Urinary bladder (tissue), 3 donors: ENCODE measurements at regions not wholly inside any gene's neighbourhood (a gene's known extent, or its start where the extent isn't known, plus 50 kb on each side); places are given as distances from the start of the nearest gene placed in this dataset.

Source experiments
- DNase-seq: peaks from one replicate; pipeline ENCODE4 v3.0.0-alpha.2; 2015; ENCODE audit errors: extremely low spot score
- H3K27ac ChIP-seq: one replicate; pipeline ENCODE4 v1.5.1; 2013; ENCODE audit warnings: low read depth, mild to moderate bottlenecking, moderate library complexity
- H3K36me3 ChIP-seq: one replicate; pipeline ENCODE4 v1.6.1; 2013; ENCODE audit warnings: mild to moderate bottlenecking, moderate library complexity; ENCODE audit not compliant: insufficient read depth
- H3K4me1 ChIP-seq: one replicate; pipeline ENCODE4 v1.6.1; 2013; ENCODE audit warnings: mild to moderate bottlenecking, moderate library complexity; ENCODE audit not compliant: insufficient read depth
- H3K4me3 ChIP-seq: one replicate; pipeline ENCODE4 v1.5.1; 2013; ENCODE audit warnings: low read depth, low read length
- WGBS: extraction: QIAGEN DNeasy Blood & Tissue Kit; methylation state at CpG from one replicate; pipeline ENCODE4 v1.1.7; 2013; 5-methylcytosine and 5-hydroxymethylcytosine counted together
- donor health status: healthy with polysubstance abuse.
- donor health status: healthy.

DNA sequence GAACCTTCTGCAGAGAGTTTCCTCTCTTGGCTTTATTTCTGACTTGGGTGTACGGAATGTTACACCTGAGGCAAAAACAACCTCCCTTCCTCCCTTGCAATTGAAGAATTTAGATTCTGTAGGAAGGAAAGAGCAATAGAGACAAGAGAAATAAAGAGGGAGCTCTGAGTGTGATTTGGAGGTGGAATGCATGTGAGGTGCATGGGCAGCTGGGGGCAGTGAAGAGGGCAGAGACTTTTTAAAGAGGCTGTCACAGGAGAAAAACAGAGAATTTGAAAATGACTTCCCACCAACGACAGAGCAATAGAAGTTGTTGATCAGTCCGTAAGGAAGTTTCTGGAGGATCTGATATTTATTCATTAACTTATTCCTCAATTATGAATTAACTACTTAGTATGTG is 172.0 kb upstream of the B3GALT2 start:
- 85% methylated on average over 3 of the region's 3 CpGs for WGBS
- DNase-seq, result no peak
- H3K27ac ChIP-seq, result no peak overlapping the region

DNA sequence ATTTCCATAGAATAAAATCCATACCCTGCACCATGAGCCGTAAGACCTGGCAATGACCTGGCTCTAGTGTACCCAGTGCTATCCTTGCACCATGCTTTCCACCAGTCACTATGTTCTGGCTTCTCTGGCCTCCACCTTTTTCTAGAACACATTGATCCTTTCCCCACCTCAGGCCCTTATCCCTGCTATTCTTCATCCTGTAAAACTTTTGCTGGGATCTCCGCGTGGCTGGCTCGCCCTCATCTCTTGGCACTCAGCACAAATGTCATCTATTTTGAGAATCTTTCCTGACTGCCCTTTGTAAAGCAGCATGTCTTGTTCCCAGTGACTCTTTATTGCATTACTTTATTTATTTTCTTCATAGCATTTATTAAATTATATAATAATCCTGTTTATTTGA is 169.8 kb upstream of the B3GALT2 start:
- Histone ChIP-seq H3K27ac (no peak overlapping the region), H3K4me3 (no peak overlapping the region), H3K36me3 (no peaks in the 10 kb centered on the region), H3K4me1 (no peaks in the 10 kb centered on the region)
- WGBS, result 73% methylated on average over 4 of the region's 4 CpGs
- DNase-seq, result no peak

More for the DNA sequence above, 172.0 kb upstream of the B3GALT2 start:
- Histone ChIP-seq H3K4me3 (no peak overlapping the region), H3K4me1 (no peaks in the 10 kb centered on the region), H3K36me3 (no peaks in the 10 kb centered on the region)

DNA sequence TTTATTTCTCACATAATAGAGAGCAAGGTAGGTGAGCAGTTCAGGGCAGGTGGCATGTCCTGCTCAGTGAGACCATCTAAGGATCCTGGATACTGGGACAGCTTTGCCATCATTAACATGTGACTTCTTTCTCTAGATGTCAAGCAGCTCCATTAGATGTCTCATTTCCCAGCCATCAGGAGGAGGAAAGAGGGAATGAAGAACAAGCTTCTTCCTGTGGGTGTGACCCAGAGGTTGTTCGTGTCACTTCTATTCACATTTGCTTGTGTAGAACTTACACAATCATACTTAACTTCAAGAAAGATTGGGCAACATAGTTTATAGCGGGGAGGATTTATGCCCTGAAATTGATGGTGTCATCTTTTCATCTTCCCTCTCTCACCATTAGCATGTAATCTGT is 169.2 kb upstream of the B3GALT2 start:
- H3K27ac ChIP-seq, result no peak overlapping the region
- WGBS, result 92% methylated on average over 2 of the region's 2 CpGs
- no peaks in the 10 kb centered on the region for H3K36me3 ChIP-seq
- H3K4me3 ChIP-seq, result no peak overlapping the region
- no peak for DNase-seq
- no peaks in the 10 kb centered on the region for H3K4me1 ChIP-seq

DNA sequence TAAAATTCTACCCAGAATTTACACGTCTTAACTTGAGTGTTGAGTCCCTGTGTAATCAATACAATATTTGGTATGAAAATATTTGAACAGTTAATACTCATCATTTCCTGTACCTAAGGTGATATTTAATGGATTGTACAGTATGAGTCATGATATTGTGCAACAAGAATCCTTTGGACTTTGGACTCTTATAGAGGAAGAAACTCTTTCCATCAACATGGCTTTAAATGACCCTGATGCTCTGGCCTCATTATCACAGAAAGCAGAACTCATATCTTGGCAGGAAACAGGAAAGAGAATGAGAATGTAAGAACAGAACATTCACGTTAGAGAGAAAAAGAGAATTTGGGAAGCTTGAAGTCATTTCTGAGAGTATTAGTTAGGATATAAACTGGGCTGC is 168.8 kb upstream of the B3GALT2 start:
- 74% methylated on average over 2 of the region's 2 CpGs for WGBS
- no peak overlapping the region for H3K27ac ChIP-seq

DNA sequence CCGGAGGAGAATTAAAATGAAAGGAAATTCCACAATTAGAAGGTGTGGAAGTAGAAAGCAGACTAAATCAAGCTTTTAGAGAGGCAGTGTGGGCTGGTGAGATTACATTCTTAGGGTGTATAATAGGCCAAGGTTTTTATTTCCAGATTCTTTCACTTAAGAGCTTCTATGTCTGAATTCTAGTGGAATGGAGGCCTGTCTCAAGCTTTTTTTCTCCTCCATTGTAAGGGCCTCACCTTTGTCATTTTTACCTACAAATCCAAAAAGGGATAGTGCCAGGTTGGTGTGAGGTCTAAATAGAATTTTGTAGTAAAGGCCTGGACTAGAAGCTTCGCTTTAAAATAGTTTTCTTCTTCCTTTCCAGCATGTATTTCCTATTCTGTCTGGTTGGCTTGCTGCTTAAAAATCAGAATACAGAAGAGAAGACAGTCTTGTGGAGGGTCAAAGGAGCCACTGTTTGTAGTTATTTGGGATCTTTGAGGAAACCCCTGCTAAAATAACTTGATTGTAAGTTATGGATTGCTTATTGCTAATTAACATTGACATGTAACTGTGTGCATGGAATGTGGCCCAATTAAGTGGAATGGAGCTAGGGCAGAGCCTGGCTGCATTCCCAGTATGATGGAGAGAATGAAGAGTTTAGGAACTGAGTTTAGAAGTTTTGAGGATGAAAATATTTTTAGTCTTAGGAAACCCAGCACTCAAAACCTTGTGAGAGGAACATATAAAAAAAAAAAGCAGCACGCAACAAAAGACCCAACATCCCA is 162.5 kb upstream of the B3GALT2 start:
- WGBS, result 67% methylated on average over 3 of the region's 3 CpGs
- Histone ChIP-seq H3K4me1 (no peaks in the 10 kb centered on the region), H3K27ac (no peak overlapping the region), H3K4me3 (no peak overlapping the region), H3K36me3 (no peaks in the 10 kb centered on the region)
- DNase-seq, result no peak

More for the DNA sequence above, 168.8 kb upstream of the B3GALT2 start:
- Histone ChIP-seq H3K36me3 (no peaks in the 10 kb centered on the region), H3K4me1 (no peaks in the 10 kb centered on the region), H3K4me3 (no peak overlapping the region)
- no peak for DNase-seq

DNA sequence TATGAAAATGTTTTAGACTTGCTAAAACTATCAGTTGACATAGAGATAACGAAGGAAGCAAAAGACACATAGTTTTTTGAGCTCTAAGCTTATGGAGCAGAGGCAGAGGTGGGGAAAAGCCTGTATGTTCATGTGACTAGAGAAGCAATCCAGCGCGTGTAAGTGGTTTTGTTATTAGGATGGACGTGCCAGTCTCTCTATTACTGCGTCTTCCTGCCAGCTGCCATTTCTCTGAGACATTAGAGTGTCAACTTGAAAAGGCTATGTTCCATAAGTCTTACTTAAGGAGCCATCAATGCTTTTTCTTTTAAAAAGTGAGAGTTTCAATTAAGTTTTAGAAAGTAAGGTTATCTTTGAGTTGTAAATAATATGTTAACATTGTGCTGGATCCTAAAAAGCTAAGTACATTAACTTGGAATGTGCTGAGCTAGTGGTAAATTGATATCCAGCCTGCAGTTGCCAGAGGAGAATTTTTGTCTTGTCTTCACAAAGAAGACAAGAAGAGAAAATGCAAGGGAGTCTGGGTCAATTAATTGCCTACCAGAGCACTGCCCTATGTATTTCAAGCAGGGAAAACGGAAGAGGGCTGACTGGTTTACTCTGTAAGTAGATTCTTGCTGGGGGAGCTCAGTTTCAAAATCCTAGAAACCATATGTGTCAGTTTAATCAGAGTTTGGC is 161.8 kb upstream of the B3GALT2 start:
- H3K4me3 ChIP-seq, result no peak overlapping the region
- no peaks in the 10 kb centered on the region for H3K4me1 ChIP-seq
- H3K36me3 ChIP-seq, result no peaks in the 10 kb centered on the region
- no peak overlapping the region for H3K27ac ChIP-seq
- 65% methylated on average over 6 of the region's 6 CpGs for WGBS
- DNase-seq, result no peak

DNA sequence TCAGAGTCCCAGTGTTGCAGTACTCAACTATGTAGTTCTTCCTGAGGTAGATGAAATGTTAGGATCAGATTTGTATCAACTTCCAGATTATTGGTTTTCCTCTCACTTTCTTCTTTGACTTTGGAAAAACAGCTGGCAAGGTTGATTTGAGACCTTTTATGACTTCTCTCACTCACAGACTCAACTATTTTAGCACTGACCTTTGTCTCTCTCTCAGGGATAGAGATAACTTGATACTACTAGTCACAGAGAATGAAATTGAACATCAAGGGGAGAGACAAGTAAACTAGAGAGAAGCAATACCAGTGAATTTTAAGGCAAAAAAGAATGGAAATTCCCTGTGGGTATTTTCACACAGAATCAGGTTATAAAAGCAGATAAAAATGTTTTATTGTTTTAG is 159.7 kb upstream of the B3GALT2 start:
- no peak overlapping the region for H3K27ac ChIP-seq
- H3K4me3 ChIP-seq, result no peak overlapping the region
- no peaks in the 10 kb centered on the region for H3K4me1 ChIP-seq
- H3K36me3 ChIP-seq, result no peaks in the 10 kb centered on the region
- no peak for DNase-seq

DNA sequence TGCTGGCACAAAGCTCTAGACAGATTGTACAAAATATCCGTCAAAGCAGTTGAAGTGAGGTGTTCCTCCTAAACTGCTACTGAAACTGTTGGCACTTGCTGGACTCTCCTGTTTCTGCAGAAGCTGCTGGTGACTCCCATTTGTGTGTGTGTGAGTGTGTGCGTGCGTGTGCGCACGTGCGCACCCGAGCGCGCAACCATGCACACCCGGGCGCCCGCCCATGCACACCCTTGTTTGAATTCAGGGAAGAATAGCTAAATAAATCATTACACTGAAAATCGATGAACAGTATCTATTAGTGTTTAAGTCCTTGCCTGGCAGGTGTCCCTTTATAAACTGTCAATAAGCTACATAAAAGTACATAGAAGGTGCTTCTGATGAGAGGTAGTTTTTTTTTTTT is 156.4 kb upstream of the B3GALT2 start:
- Histone ChIP-seq H3K4me1 (no peaks in the 10 kb centered on the region), H3K36me3 (no peaks in the 10 kb centered on the region), H3K27ac (no peak overlapping the region), H3K4me3 (no peak overlapping the region)
- DNase-seq, result no peak
- 96% methylated on average over 13 of the region's 13 CpGs for WGBS

DNA sequence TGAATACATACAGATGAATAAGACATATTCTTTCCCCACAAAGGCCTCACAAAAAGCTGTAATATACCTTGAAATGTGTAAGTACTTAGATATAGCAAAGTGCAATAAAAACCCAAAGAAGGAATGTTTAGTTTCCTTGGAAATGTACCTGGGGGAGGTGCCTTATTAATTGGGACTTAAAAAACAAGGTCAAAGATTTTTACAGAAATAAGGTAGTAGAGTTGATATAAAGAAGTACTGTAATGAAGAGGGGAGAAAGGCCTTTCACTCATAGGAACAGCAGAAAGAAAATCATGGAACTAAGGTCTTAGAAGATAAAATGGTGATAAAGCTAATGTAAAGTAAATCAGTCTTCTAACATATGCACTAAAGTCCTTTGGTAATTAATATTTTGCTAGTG is 153.9 kb upstream of the B3GALT2 start:
- Histone ChIP-seq H3K4me3 (no peak overlapping the region), H3K27ac (no peak overlapping the region), H3K36me3 (no peaks in the 10 kb centered on the region), H3K4me1 (no peaks in the 10 kb centered on the region)
- DNase-seq, result no peak

DNA sequence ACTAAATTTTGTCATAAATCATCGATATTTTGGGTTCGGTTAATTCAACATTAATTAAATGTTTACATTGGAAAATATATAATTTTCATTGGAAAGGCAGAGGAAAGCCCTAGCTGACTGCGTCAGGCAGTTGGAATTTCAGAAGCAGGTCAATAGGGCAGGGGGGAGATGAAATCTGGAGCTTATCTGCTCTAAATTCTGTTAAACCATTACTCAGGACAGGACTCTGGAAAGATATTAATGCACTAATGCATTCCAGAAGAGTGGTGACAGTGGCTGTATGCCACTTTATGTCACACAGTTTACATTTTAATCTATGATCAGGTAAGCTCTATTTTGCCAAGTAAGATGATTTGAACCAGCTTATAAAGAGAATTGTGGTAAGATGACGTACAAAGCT is 153.0 kb upstream of the B3GALT2 start:
- no peaks in the 10 kb centered on the region for H3K4me1 ChIP-seq
- H3K27ac ChIP-seq, result no peak overlapping the region
- no peak for DNase-seq
- WGBS, result 70% methylated on average over 4 of the region's 4 CpGs
- H3K36me3 ChIP-seq, result no peaks in the 10 kb centered on the region
- H3K4me3 ChIP-seq, result no peak overlapping the region

DNA sequence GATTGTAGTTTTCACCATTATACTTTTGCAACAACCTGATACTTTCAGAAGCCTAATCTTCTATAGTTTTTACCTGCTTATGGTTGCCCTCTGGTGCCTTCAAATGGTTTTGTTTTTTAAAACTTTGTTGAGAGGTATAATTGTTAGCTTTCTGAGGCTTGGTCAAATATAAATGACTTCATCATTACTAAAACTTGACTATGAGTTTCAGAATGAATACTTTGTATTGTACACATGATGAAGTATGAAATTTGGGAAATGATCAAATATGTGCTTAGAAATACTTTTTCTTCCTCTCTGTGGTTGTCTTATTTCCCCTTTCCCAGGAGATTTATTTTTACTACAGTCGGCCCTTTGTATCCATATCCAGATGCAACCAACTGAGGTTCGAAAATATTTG is 151.8 kb upstream of the B3GALT2 start:
- H3K36me3 ChIP-seq, result no peaks in the 10 kb centered on the region
- no peak overlapping the region for H3K27ac ChIP-seq
- no peaks in the 10 kb centered on the region for H3K4me1 ChIP-seq
- H3K4me3 ChIP-seq, result no peak overlapping the region
- DNase-seq, result no peak
- WGBS, result 84% methylated on average over 2 of the region's 2 CpGs

DNA sequence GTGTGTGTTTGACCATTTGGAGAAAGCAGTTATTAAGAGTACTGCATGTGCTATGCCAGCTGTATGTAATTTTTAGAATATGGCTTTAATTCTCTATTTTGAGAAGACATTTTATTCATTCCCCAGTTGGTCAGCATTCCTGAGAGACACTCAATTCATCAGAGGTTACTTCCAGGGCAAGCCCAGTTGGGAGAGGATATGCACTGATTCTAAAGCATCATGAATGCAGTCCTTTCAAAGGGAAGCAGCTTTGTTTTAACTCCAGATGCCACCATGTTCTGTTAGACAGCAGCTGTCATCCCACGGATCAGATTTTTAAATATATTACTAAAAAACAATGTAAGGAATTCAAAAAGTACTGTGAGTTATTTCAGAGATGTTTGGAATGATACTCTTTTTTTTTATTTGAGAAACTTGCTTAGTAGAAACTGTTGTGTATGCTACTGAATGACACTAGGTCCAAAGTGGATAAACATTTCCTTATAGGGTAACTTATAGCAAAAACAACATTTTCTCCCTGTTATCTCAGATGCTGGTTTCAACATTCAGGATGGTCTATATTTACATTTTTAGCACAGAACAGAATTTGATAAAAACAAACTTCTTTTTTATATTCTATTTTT is 149.5 kb upstream of the B3GALT2 start:
- no peaks in the 10 kb centered on the region for H3K36me3 ChIP-seq

DNA sequence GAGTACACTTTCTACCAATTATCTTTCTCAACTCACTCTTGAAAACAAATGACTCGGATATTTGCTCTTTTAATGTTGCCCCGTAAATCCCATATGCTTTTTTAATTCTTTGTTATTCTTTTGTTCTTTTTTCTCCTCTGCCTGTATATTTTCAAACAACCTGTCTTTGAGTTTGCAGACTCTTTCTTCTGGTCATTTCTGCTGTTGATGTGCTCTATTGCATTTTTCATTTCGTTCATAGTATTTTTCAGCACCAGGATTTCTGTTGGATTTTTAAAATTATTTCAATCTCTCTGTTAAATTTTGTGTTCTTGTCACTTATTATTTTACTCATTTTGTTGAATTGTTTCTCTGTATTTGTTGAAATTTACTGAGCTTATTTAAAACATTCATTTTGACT is 146.8 kb upstream of the B3GALT2 start:
- Histone ChIP-seq H3K27ac (no peak overlapping the region), H3K4me1 (no peaks in the 10 kb centered on the region), H3K4me3 (no peak overlapping the region), H3K36me3 (no peaks in the 10 kb centered on the region)
- WGBS, result 93% methylated on average over 3 of the region's 3 CpGs
- DNase-seq, result no peak

More for the DNA sequence above, 149.5 kb upstream of the B3GALT2 start:
- no peak overlapping the region for H3K27ac ChIP-seq
- 14% methylated on average over 1 of the region's 1 CpG for WGBS
- H3K4me1 ChIP-seq, result no peaks in the 10 kb centered on the region
- DNase-seq, result no peak
- H3K4me3 ChIP-seq, result no peak overlapping the region

DNA sequence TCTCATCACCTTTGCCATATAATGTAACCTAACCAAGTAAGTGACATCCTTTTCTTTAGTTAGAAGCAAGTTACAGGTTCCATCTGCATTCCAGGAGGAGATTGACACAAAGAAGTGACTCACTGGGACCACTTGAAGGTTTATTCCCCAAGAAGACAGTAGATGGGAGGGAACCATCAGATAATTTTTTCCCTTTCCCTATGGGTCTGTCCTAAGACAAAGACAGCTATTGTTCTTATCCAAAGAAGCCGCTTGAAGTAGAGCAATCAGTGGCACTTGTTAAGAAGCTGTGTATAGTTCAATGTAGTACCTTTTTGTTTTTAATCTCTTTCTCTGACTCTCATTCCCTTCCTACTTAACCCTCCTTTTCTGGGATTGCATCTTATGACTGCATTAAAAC is 139.9 kb upstream of the B3GALT2 start:
- 95% methylated on average over 1 of the region's 1 CpG for WGBS
- no peak for DNase-seq

More for the DNA sequence above, 139.9 kb upstream of the B3GALT2 start:
- H3K36me3 ChIP-seq, result no peaks in the 10 kb centered on the region
- no peaks in the 10 kb centered on the region for H3K4me1 ChIP-seq
- H3K27ac ChIP-seq, result no peak overlapping the region
- H3K4me3 ChIP-seq, result no peak overlapping the region
